Caco-2 (cell line): ENCODE measurements at regions not wholly inside any gene's neighbourhood (a gene's known extent, or its start where the extent isn't known, plus 50 kb on each side); places are given as distances from the start of the nearest gene placed in this dataset.

Source experiments
- BruUV-seq: library from RNA; stranded (reverse); fragments of 400-500 nt; replicated peaks from 2 replicates; lab custom pipeline; 2021; lab: Mats Ljungman, UMichigan
- CTCF ChIA-PET: fragments of 300-600 bp; sonication (Branson Sonifier 250); formaldehyde crosslinking; loops from one replicate; lab custom pipeline; 2022; ENCODE audit warnings: antibody characterized with exemption; lab: Charles Lee
- POLR2A ChIA-PET: fragments of 300-600 bp; sonication (Branson Sonifier 250); formaldehyde crosslinking; loops from one replicate; lab custom pipeline; 2022; ENCODE audit warnings: antibody characterized with exemption; lab: Charles Lee
- DNase-seq, 2 experiments: peaks; one replicate each; pipeline versions ENCODE4 v3.0.0 to v3.0.0-alpha.2; 2020 to 2022
- H3K27me3 ChIP-seq: replicated peaks from 2 replicates; pipeline ENCODE4 v1.6.0; 2011; ENCODE audit warnings: low read length; ENCODE audit not compliant: control insufficient read depth, insufficient read depth
- H3K36me3 ChIP-seq: 2 replicates; pipeline ENCODE4 v1.5.1; 2011; ENCODE audit warnings: low read length; ENCODE audit not compliant: control insufficient read depth, insufficient read depth
- H3K4me1 ChIP-seq: fragments of 250-450 bp; sonication (Bioruptor Pico); 2 replicates; pipeline ENCODE4 v1.5.1; 2020; ENCODE audit warnings: mild to moderate bottlenecking
- H3K4me3 ChIP-seq: 2 replicates; pipeline ENCODE4 v1.5.1; 2011; ENCODE audit warnings: low read depth, mild to moderate bottlenecking, control low read depth, low read length
- H3K9me3 ChIP-seq: fragments of 250-450 bp; sonication (Bioruptor Pico); 2 replicates; pipeline ENCODE4 v1.5.1; 2020; ENCODE audit warnings: mild to moderate bottlenecking, moderate library complexity
- H3K27ac Mint-ChIP-seq: one replicate; pipeline ENCODE4 v1.8.0; 2022; ENCODE audit warnings: mixed read lengths; ENCODE audit not compliant: unreplicated experiment
- H3K27me3 Mint-ChIP-seq: one replicate; pipeline ENCODE4 v1.8.0; 2022; ENCODE audit warnings: mixed read lengths; ENCODE audit not compliant: insufficient read depth, unreplicated experiment
- H3K36me3 Mint-ChIP-seq: one replicate; pipeline ENCODE4 v1.8.0; 2022; ENCODE audit warnings: mild to moderate bottlenecking, mixed read lengths; ENCODE audit not compliant: insufficient read depth, unreplicated experiment
- H3K4me1 Mint-ChIP-seq: one replicate; pipeline ENCODE4 v1.8.0; 2022; ENCODE audit warnings: low read depth, mixed read lengths; ENCODE audit not compliant: unreplicated experiment
- H3K4me3 Mint-ChIP-seq: one replicate; pipeline ENCODE4 v1.8.0; 2022; ENCODE audit warnings: mild to moderate bottlenecking, moderate library complexity, mixed read lengths; ENCODE audit not compliant: unreplicated experiment
- H3K9me3 Mint-ChIP-seq: one replicate; pipeline ENCODE4 v1.8.0; 2022; ENCODE audit warnings: mixed read lengths; ENCODE audit not compliant: unreplicated experiment
- CTCF ChIP-seq, 2 experiments: fragments of 200-600 bp in 1 of 2; IDR thresholded peaks; 1 replicate in 1 of 2; 2 replicates in 1 of 2; pipeline versions ENCODE4 v1.5.1 to v1.8.0; 2011 to 2022; ENCODE audit warnings: antibody characterized with exemption in 1 of 2, control low read depth in 1 of 2, inconsistent platforms in 1 of 2, low read depth in 1 of 2, low read length in 1 of 2, mild to moderate bottlenecking in 1 of 2, moderate library complexity in 1 of 2; ENCODE audit not compliant: insufficient read depth in 1 of 2, severe bottlenecking in 1 of 2, unreplicated experiment in 1 of 2
- intact Hi-C: fragments of 100-400 bp; cut with micrococcal nuclease; formaldehyde crosslinking; loops from one replicate; pipeline ENCODE4 v1.10.0; 2022; ENCODE audit not compliant: unreplicated experiment

GRCh38 chr10:59454171-59454919 lies 92.0 kb upstream of the FAM13C start:
- H3K4me1 Mint-ChIP-seq, result no peaks in the 10 kb centered on the region

GRCh38 chr10:59448616-59449015 lies 86.3 kb upstream of the FAM13C start:
- H3K4me3 Mint-ChIP-seq, result no peak overlapping the region
- no peaks in the 10 kb centered on the region for H3K4me1 Mint-ChIP-seq
- H3K9me3 ChIP-seq, result no peaks in the 10 kb centered on the region
- DNase-seq, result no peak
- no peaks in the 10 kb centered on the region for H3K27me3 ChIP-seq
- H3K36me3 ChIP-seq, result no peaks in the 10 kb centered on the region
- no TSS peak for BruUV-seq
- H3K27ac Mint-ChIP-seq, result no peak overlapping the region
- no peaks in the 10 kb centered on the region for H3K9me3 Mint-ChIP-seq
- intact Hi-C loops, result no loop called here
- H3K36me3 Mint-ChIP-seq, result no peaks in the 10 kb centered on the region
- ChIA-PET POLR2A (no interaction called here), CTCF (no interaction called here)
- H3K4me1 ChIP-seq, result no peaks in the 10 kb centered on the region
- no peak for TF ChIP-seq CTCF (IDR thresholded peaks at IDR 0.05; ENCODE audit: insufficient read depth in 1 of 2, low read depth in 1 of 2, low read length in 1 of 2, severe bottlenecking in 1 of 2, unreplicated experiment in 1 of 2)
- no peak overlapping the region for H3K4me3 ChIP-seq
- H3K27me3 Mint-ChIP-seq, result peaks cover 14% of the 10 kb centered on the region

More at GRCh38 chr10:59454171-59454919, 92.0 kb upstream of the FAM13C start:
- Mint-ChIP-seq H3K36me3 (no peaks in the 10 kb centered on the region), H3K27ac (no peak overlapping the region), H3K9me3 (no peaks in the 10 kb centered on the region), H3K4me3 (no peak overlapping the region), H3K27me3 (peaks cover 11% of the 10 kb centered on the region)
- intact Hi-C loops, result no loop called here
- DNase-seq, result no peak
- no peak for TF ChIP-seq CTCF (IDR thresholded peaks at IDR 0.05; ENCODE audit: insufficient read depth in 1 of 2, low read depth in 1 of 2, low read length in 1 of 2, severe bottlenecking in 1 of 2, unreplicated experiment in 1 of 2)
- BruUV-seq, result no TSS peak
- Histone ChIP-seq H3K4me3 (no peak overlapping the region), H3K9me3 (no peaks in the 10 kb centered on the region), H3K4me1 (no peaks in the 10 kb centered on the region), H3K27me3 (no peaks in the 10 kb centered on the region), H3K36me3 (no peaks in the 10 kb centered on the region)
- ChIA-PET CTCF (no interaction called here), POLR2A (no interaction called here)

- H3K36me3 ChIP-seq, result no peaks in the 10 kb centered on the region
- intact Hi-C loops, result no loop called here
- H3K9me3 ChIP-seq, result no peaks in the 10 kb centered on the region
- Mint-ChIP-seq H3K9me3 (no peaks in the 10 kb centered on the region), H3K27ac (no peak overlapping the region), H3K4me1 (no peaks in the 10 kb centered on the region), H3K27me3 (peaks cover 41% of the 10 kb centered on the region), H3K36me3 (no peaks in the 10 kb centered on the region), H3K4me3 (no peak overlapping the region)
- no peak overlapping the region for H3K4me3 ChIP-seq
- ChIA-PET CTCF (no interaction called here), POLR2A (no interaction called here)
- no TSS peak for BruUV-seq
- no peak for TF ChIP-seq CTCF (IDR thresholded peaks at IDR 0.05; ENCODE audit: insufficient read depth in 1 of 2, low read depth in 1 of 2, low read length in 1 of 2, severe bottlenecking in 1 of 2, unreplicated experiment in 1 of 2)
- H3K4me1 ChIP-seq, result no peaks in the 10 kb centered on the region
- no peak for DNase-seq
- no peaks in the 10 kb centered on the region; the same call in 1 of the 2 replicates for H3K27me3 ChIP-seq
Observed at GRCh38 chr10:59435707-59436106, 73.4 kb upstream of the FAM13C start.
